ENCODE measurements at regions not wholly inside any gene's neighbourhood (a gene's known extent, or its start where the extent isn't known, plus 50 kb on each side); places are given as distances from the start of the nearest gene placed in this dataset.

- Histone ChIP-seq H3K27ac (no peak overlapping the region), H3K4me1 (no peaks in the 10 kb centered on the region), H3K9me3 (no peaks in the 10 kb centered on the region), H3K27me3 (no peaks in the 10 kb centered on the region), H3K4me3 (no peak overlapping the region), H3K36me3 (no peaks in the 10 kb centered on the region)
- no peak for DNase-seq
- intact Hi-C loops (cut with DNase I): no loop called here
- TF ChIP-seq CTCF (IDR thresholded peaks at IDR 0.05) (no peak), POLR2A (IDR thresholded peaks at IDR 0.05) (no peak), EP300 (IDR thresholded peaks at IDR 0.05) (no peak), POLR2AphosphoS5 (IDR thresholded peaks at IDR 0.05) (no peak)
- 78 to 90% methylated on average over 2 of the region's 2 CpGs for whole genome bisulfite sequencing, 2 donors
Measured at GRCh38 chr11:80424012-80424695, 983.3 kb upstream of the TENM4 start.

- no peak for DNase-seq
- 12 to 46% methylated on average over 1 of the region's 1 CpG for WGBS, 2 donors
- TF ChIP-seq POLR2A (IDR thresholded peaks at IDR 0.05) (no peak), CTCF (IDR thresholded peaks at IDR 0.05) (no peak), EP300 (IDR thresholded peaks at IDR 0.05) (no peak), POLR2AphosphoS5 (IDR thresholded peaks at IDR 0.05) (no peak)
- no peaks in the 10 kb centered on the region for H3K9me3 ChIP-seq
- intact Hi-C loops (cut with DNase I): no loop called here
- H3K27me3 ChIP-seq: no peaks in the 10 kb centered on the region
- no peaks in the 10 kb centered on the region for H3K36me3 ChIP-seq
- H3K27ac ChIP-seq: no peak overlapping the region
- no peak overlapping the region for H3K4me3 ChIP-seq
- no peaks in the 10 kb centered on the region for H3K4me1 ChIP-seq
Measured at GRCh38 chr11:80420374-80420773, 979.5 kb upstream of the TENM4 start.

DNA sequence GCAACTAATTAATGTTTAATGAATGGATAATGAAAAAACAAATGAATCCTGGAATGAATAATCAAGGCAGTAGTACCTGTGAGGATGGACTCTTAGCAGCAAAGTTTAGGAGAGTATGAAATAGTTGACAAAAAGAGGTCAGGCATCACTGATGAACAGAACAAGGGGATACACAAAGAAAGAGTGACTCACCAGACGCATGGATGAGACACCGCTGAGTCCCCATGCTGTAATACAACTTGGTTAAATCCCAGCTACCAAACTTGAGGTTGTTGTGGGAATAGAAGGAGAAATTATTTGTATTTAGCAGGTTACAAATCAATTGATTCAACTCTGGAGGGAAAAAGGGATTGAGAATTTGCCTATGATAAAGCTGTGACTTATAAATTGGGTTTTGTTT lies 976.9 kb upstream of the TENM4 start:
- Histone ChIP-seq H3K27me3 (no peaks in the 10 kb centered on the region), H3K9me3 (no peaks in the 10 kb centered on the region), H3K36me3 (no peaks in the 10 kb centered on the region), H3K4me1 (no peaks in the 10 kb centered on the region), H3K27ac (no peak overlapping the region), H3K4me3 (no peak overlapping the region)
- 94 to 99% methylated on average over 2 of the region's 2 CpGs for WGBS, 2 donors
- no peak for TF ChIP-seq POLR2AphosphoS5 (IDR thresholded peaks at IDR 0.05)
- TF ChIP-seq POLR2A (IDR thresholded peaks at IDR 0.05): no peak
- no peak for TF ChIP-seq CTCF (IDR thresholded peaks at IDR 0.05)
- no peak for TF ChIP-seq EP300 (IDR thresholded peaks at IDR 0.05)
- intact Hi-C loops (cut with DNase I): no loop called here
- no peak for DNase-seq

GRCh38 chr11:80415580-80415979 lies 974.8 kb upstream of the TENM4 start:
- Histone ChIP-seq H3K27me3 (no peaks in the 10 kb centered on the region), H3K9me3 (no peaks in the 10 kb centered on the region), H3K27ac (no peak overlapping the region), H3K4me1 (no peaks in the 10 kb centered on the region), H3K36me3 (no peaks in the 10 kb centered on the region), H3K4me3 (no peak overlapping the region)
- DNase-seq: no peak
- TF ChIP-seq EP300 (IDR thresholded peaks at IDR 0.05): no peak
- no peak for TF ChIP-seq POLR2A (IDR thresholded peaks at IDR 0.05)
- TF ChIP-seq POLR2AphosphoS5 (IDR thresholded peaks at IDR 0.05): no peak
- no peak for TF ChIP-seq CTCF (IDR thresholded peaks at IDR 0.05)
- intact Hi-C loops (cut with DNase I): no loop called here
- WGBS, 2 donors: 93% methylated on average over 2 of the region's 2 CpGs

All from sigmoid colon (tissue), 6 donors.